SK-N-SH (cell line): ENCODE measurements at regions not wholly inside any gene's neighbourhood (a gene's known extent, or its start where the extent isn't known, plus 50 kb on each side); places are given as distances from the start of the nearest gene placed in this dataset.

ENCODE experiments used
- CTCF ChIA-PET: fragments of 300-600, 350-600 bp; formaldehyde crosslinking; extraction: SDS; loops from one replicate; lab custom pipeline; 2021; lab: Yijun Ruan, JAX
- POLR2A ChIA-PET: fragments of 350-600 bp; sonication (Branson Sonifier 250); formaldehyde crosslinking; extraction: SDS; loops from one replicate; lab custom pipeline; 2020; ENCODE audit warnings: antibody characterized with exemption, inconsistent platforms; lab: Yijun Ruan, JAX
- DNase-seq: peaks from one replicate; pipeline ENCODE4 v3.0.0; 2012
- H2AFZ ChIP-seq: fragments of 200-600 bp; sonication (generic); 2 replicates; pipeline ENCODE4 v1.8.1; 2016; ENCODE audit warnings: antibody characterized with exemption, mild to moderate bottlenecking, low read depth
- H3F3A ChIP-seq: fragments of 200-600 bp; sonication (generic); replicated peaks from 2 replicates; pipeline ENCODE3; 2016; ENCODE audit warnings: antibody characterized with exemption, mild to moderate bottlenecking; ENCODE audit not compliant: insufficient read depth
- H3K27ac ChIP-seq, 2 experiments: fragments of 200-500 bp in 1 of 2; fragments of 200-600 bp in 1 of 2; sonication (Bioruptor generic) in 1 of 2; sonication (generic), shearing (Covaris generic) in 1 of 2; 2 replicates each; pipeline versions ENCODE4 v1.5.1 to v1.6.1; 2014 to 2016; ENCODE audit warnings: low read depth in 2 of 2, inconsistent platforms in 1 of 2, low read length in 1 of 2, mild to moderate bottlenecking in 1 of 2, mixed read lengths in 1 of 2
- H3K27me3 ChIP-seq: fragments of 200-600 bp; sonication (generic), shearing (Covaris generic); 2 replicates; pipeline ENCODE4 v1.6.1; 2016; ENCODE audit warnings: mixed run types; ENCODE audit not compliant: insufficient read depth
- H3K36me3 ChIP-seq, 2 experiments: fragments of 200-500 bp in 1 of 2; fragments of 200-600 bp in 1 of 2; sonication (Bioruptor generic) in 1 of 2; sonication (generic) in 1 of 2; replicated peaks in 1 of 2; 2 replicates each; pipeline versions ENCODE3 to v1.5.1; 2014 to 2016; ENCODE audit warnings: low read length in 1 of 2, mild to moderate bottlenecking in 1 of 2; ENCODE audit not compliant: insufficient read depth in 2 of 2, control insufficient read depth in 1 of 2
- H3K4me1 ChIP-seq, 2 experiments: fragments of 200-500 bp in 1 of 2; fragments of 200-600 bp in 1 of 2; sonication (Bioruptor generic) in 1 of 2; sonication (generic), shearing (Covaris generic) in 1 of 2; 2 replicates each; pipeline versions ENCODE4 v1.5.1 to v1.6.1; 2014 to 2016; ENCODE audit warnings: low read depth in 1 of 2, low read length in 1 of 2, mixed run types in 1 of 2; ENCODE audit not compliant: insufficient read depth in 2 of 2, control insufficient read depth in 1 of 2
- H3K4me2 ChIP-seq: fragments of 200-600 bp; sonication (generic), shearing (Covaris generic); 2 replicates; pipeline ENCODE4 v1.6.1; 2017; ENCODE audit warnings: mixed run types
- H3K4me3 ChIP-seq, 2 experiments: fragments of 200-500 bp in 1 of 2; fragments of 200-600 bp in 1 of 2; sonication (Bioruptor generic) in 1 of 2; sonication (generic), shearing (Covaris generic) in 1 of 2; 2 replicates each; pipeline versions ENCODE4 v1.5.1 to v1.8.1; 2014 to 2016; ENCODE audit warnings: low read depth in 2 of 2, inconsistent platforms in 1 of 2, low read length in 1 of 2, mild to moderate bottlenecking in 1 of 2, mixed read lengths in 1 of 2, moderate library complexity in 1 of 2
- H3K79me2 ChIP-seq: fragments of 200-600 bp; sonication (generic); 2 replicates; pipeline ENCODE4 v1.8.1; 2017; ENCODE audit warnings: mild to moderate bottlenecking; ENCODE audit not compliant: insufficient read depth
- H3K9ac ChIP-seq: fragments of 200-600 bp; sonication (generic); 2 replicates; pipeline ENCODE4 v1.6.1; 2017; ENCODE audit warnings: mixed run types
- H3K9me2 ChIP-seq: fragments of 200-600 bp; sonication (generic); 2 replicates; pipeline ENCODE4 v1.6.1; 2017; ENCODE audit warnings: mixed run types
- H3K9me3 ChIP-seq: fragments of 200-600 bp; sonication (generic); 2 replicates; pipeline ENCODE4 v1.6.1; 2017; ENCODE audit warnings: mixed run types, mild to moderate bottlenecking, moderate library complexity
- H4K20me1 ChIP-seq: fragments of 200-600 bp; sonication (generic); 2 replicates; pipeline ENCODE4 v1.6.1; 2017; ENCODE audit warnings: mild to moderate bottlenecking, mixed run types; ENCODE audit not compliant: insufficient read depth
- EP300 ChIP-seq, 2 experiments: IDR thresholded peaks; 2 replicates each; pipeline versions ENCODE4 v1.4.0 to v1.6.1; 2012; ENCODE audit warnings: borderline replicate concordance in 1 of 2, low read depth in 1 of 2, low read length in 1 of 2
- EZH2phosphoT487 ChIP-seq: fragments of 200-600 bp; sonication (generic); IDR thresholded peaks from 2 replicates; pipeline ENCODE4 v1.6.1; 2017; ENCODE audit warnings: low read depth, mixed run types, mild to moderate bottlenecking, antibody characterized with exemption, moderate library complexity, borderline replicate concordance
- FOSL2 ChIP-seq: IDR thresholded peaks from 2 replicates; pipeline ENCODE4 v1.4.0; 2012; ENCODE audit warnings: low read depth, mild to moderate bottlenecking, moderate library complexity, borderline replicate concordance
- FOXJ3 ChIP-seq: sonication (generic); formaldehyde crosslinking; IDR thresholded peaks from 2 replicates; pipeline ENCODE4 v1.5.1; 2020; ENCODE audit warnings: mild to moderate bottlenecking, missing genetic modification reagents
- JUND ChIP-seq: IDR thresholded peaks from 2 replicates; pipeline ENCODE4 v1.4.0; 2012
- MXI1 ChIP-seq: IDR thresholded peaks from 2 replicates; pipeline ENCODE4 v1.6.1; 2012; ENCODE audit warnings: mild to moderate bottlenecking, low read depth, low read length, improper control_type of control experiment
- NFIC ChIP-seq: IDR thresholded peaks from 2 replicates; pipeline ENCODE4 v1.4.0; 2012; ENCODE audit warnings: borderline replicate concordance
- POLR2AphosphoS5 ChIP-seq: IDR thresholded peaks from 2 replicates; pipeline ENCODE4 v1.6.1; 2012; ENCODE audit warnings: low read depth, low read length
- RXRA ChIP-seq: IDR thresholded peaks from 2 replicates; pipeline ENCODE4 v1.4.0; 2012; ENCODE audit warnings: low read depth, mild to moderate bottlenecking, borderline replicate concordance
- TAF1 ChIP-seq: IDR thresholded peaks from 2 replicates; pipeline ENCODE4 v1.6.1; 2012; ENCODE audit warnings: low read depth, mild to moderate bottlenecking, low read length, moderate library complexity, borderline replicate concordance
- TCF12 ChIP-seq: IDR thresholded peaks from 2 replicates; pipeline ENCODE4 v1.4.0; 2012
- TEAD4 ChIP-seq: IDR thresholded peaks from 2 replicates; pipeline ENCODE4 v1.4.0; 2012; ENCODE audit warnings: mild to moderate bottlenecking, borderline replicate concordance; ENCODE audit not compliant: insufficient read depth
- YY1 ChIP-seq: IDR thresholded peaks from 2 replicates; pipeline ENCODE4 v1.4.0; 2012; ENCODE audit warnings: low read depth, mild to moderate bottlenecking
- WGBS: methylation state at CpG from one replicate; pipeline ENCODE4 v1.1.6; 2017; ENCODE audit warnings: low lambda C conversion rate; 5-methylcytosine and 5-hydroxymethylcytosine counted together
- TF ChIP-seq, protein P1 (sequence below): fragments of 150-350 bp; IDR thresholded peaks from 2 replicates; pipeline ENCODE4 v1.6.1; 2016; ENCODE audit warnings: mild to moderate bottlenecking, low read depth, low read length
- TF ChIP-seq, protein P2 (sequence below): IDR thresholded peaks from 2 replicates; pipeline ENCODE4 v1.6.1; 2012; ENCODE audit warnings: mild to moderate bottlenecking, low read depth, low read length, moderate library complexity
- TF ChIP-seq, protein P3 (sequence below): IDR thresholded peaks from 2 replicates; pipeline ENCODE4 v1.4.0; 2012; ENCODE audit warnings: low read depth
- TF ChIP-seq, protein P4 (sequence below): IDR thresholded peaks from 2 replicates; pipeline ENCODE4 v1.4.0; 2012; ENCODE audit warnings: low read depth, borderline replicate concordance
- TF ChIP-seq, protein P5 (sequence below): fragments of 150-350 bp; IDR thresholded peaks from 2 replicates; pipeline ENCODE4 v1.6.1; 2017; ENCODE audit warnings: antibody characterized with exemption, low read length, low read depth, borderline replicate concordance

DNA sequence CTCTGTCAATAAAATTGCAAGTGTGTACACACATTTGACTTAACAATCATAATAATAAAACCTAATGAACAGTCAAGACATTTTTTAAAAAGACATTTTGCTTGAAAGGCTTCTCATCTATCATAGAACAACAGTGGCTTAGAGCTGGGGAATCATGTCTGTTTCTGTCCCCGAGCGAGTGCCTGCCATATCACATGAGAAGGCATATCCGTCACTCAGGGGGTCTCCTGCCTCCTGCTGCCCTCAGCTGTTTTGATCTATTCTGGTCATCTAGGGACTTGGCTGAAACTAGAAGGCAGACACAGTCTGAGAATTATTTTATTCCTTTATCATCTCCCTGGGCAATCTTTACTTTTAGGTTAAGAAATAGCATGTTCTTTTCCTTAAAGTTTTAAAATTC, 278.7 kb upstream of the KLF6 start:
- H3F3A ChIP-seq = peaks cover 5% of the 10 kb centered on the region
- no peak for DNase-seq
- no peak overlapping the region for H3K4me2 ChIP-seq
- POLR2A ChIA-PET = no interaction called here
- WGBS = 100% methylated on average over 3 of the region's 3 CpGs
- peaks cover 6 to 14% of the 10 kb centered on the region in 2 experiments; a peak in 2 of 4 replicates for H3K4me1 ChIP-seq
- H3K9me2 ChIP-seq = no peaks in the 10 kb centered on the region
- H3K4me3 ChIP-seq = no peak overlapping the region
- no peaks in the 10 kb centered on the region for H4K20me1 ChIP-seq
- H2AFZ ChIP-seq = no peak overlapping the region
- no peaks in the 10 kb centered on the region for H3K36me3 ChIP-seq
- no peaks in the 10 kb centered on the region for H3K9me3 ChIP-seq
- TF ChIP-seq, protein P1, sequence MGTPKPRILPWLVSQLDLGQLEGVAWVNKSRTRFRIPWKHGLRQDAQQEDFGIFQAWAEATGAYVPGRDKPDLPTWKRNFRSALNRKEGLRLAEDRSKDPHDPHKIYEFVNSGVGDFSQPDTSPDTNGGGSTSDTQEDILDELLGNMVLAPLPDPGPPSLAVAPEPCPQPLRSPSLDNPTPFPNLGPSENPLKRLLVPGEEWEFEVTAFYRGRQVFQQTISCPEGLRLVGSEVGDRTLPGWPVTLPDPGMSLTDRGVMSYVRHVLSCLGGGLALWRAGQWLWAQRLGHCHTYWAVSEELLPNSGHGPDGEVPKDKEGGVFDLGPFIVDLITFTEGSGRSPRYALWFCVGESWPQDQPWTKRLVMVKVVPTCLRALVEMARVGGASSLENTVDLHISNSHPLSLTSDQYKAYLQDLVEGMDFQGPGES = no peak
- TF ChIP-seq, protein P2, sequence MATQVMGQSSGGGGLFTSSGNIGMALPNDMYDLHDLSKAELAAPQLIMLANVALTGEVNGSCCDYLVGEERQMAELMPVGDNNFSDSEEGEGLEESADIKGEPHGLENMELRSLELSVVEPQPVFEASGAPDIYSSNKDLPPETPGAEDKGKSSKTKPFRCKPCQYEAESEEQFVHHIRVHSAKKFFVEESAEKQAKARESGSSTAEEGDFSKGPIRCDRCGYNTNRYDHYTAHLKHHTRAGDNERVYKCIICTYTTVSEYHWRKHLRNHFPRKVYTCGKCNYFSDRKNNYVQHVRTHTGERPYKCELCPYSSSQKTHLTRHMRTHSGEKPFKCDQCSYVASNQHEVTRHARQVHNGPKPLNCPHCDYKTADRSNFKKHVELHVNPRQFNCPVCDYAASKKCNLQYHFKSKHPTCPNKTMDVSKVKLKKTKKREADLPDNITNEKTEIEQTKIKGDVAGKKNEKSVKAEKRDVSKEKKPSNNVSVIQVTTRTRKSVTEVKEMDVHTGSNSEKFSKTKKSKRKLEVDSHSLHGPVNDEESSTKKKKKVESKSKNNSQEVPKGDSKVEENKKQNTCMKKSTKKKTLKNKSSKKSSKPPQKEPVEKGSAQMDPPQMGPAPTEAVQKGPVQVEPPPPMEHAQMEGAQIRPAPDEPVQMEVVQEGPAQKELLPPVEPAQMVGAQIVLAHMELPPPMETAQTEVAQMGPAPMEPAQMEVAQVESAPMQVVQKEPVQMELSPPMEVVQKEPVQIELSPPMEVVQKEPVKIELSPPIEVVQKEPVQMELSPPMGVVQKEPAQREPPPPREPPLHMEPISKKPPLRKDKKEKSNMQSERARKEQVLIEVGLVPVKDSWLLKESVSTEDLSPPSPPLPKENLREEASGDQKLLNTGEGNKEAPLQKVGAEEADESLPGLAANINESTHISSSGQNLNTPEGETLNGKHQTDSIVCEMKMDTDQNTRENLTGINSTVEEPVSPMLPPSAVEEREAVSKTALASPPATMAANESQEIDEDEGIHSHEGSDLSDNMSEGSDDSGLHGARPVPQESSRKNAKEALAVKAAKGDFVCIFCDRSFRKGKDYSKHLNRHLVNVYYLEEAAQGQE = no peak
- TF ChIP-seq EP300 (IDR thresholded peaks at IDR 0.05; ENCODE audit: borderline replicate concordance in 1 of 2, low read depth in 1 of 2, low read length in 1 of 2) = no peak
- TF ChIP-seq, all 33 proteins: peak for 0
- Histone ChIP-seq H3K27me3 (no peaks in the 10 kb centered on the region), H3K9ac (no peak overlapping the region), H3K79me2 (no peaks in the 10 kb centered on the region), H3K27ac (no peak overlapping the region)
- CTCF ChIA-PET = no interaction called here

DNA sequence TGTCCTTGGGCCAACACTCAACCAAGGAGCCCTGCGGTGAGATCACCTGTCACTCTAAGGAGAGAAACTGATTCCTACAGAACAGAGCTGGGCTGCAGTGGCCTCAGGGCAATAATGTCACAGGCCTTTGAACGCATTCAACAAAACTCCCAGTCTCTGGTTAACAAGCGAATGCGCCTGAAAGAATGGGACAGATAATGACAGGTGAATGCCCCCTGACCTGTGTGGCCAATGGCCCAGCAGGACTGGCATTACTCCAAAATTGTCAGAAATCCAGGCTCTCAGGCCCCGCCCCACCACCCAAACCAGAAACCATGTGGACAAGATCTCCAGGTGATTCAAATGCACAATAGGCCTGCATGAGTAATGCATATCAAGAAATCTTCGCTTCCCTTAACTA, 277.7 kb upstream of the KLF6 start:
- no peak overlapping the region for H3K9ac ChIP-seq
- H3K79me2 ChIP-seq = no peaks in the 10 kb centered on the region
- POLR2A ChIA-PET = no interaction called here
- H4K20me1 ChIP-seq = no peaks in the 10 kb centered on the region
- H3K27ac ChIP-seq = no peak overlapping the region
- H3F3A ChIP-seq = peaks cover 1% of the 10 kb centered on the region
- no peak overlapping the region for H2AFZ ChIP-seq
- no peak overlapping the region for H3K4me2 ChIP-seq
- CTCF ChIA-PET = interaction anchor here (1.2 kb wide), 1 partner anchor 8 kb away, joined by 3 read pairs; no protein-coding TSS in a partner anchor
- H3K9me2 ChIP-seq = no peaks in the 10 kb centered on the region
- no peaks in the 10 kb centered on the region for H3K9me3 ChIP-seq
- no peak for DNase-seq
- peaks cover 6 to 8% of the 10 kb centered on the region in 2 experiments; a peak in 2 of 4 replicates for H3K4me1 ChIP-seq
- H3K4me3 ChIP-seq = no peak overlapping the region
- WGBS = 98% methylated on average over 6 of the region's 6 CpGs
- no peaks in the 10 kb centered on the region for H3K27me3 ChIP-seq
- no peaks in the 10 kb centered on the region for H3K36me3 ChIP-seq
- TF ChIP-seq, protein P3, sequence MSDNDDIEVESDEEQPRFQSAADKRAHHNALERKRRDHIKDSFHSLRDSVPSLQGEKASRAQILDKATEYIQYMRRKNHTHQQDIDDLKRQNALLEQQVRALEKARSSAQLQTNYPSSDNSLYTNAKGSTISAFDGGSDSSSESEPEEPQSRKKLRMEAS = no peak
- TF ChIP-seq JUND (no peak), POLR2AphosphoS5 (no peak), RXRA (no peak), YY1 (no peak), MXI1 (no peak), TAF1 (no peak), NFIC (no peak), TCF12 (no peak), EP300 (IDR thresholded peaks at IDR 0.05; ENCODE audit: borderline replicate concordance in 1 of 2, low read depth in 1 of 2, low read length in 1 of 2) (no peak), FOXJ3 (CRISPR knock-in tag) (no peak), EZH2phosphoT487 (no peak), TEAD4 (no peak), FOSL2 (no peak)
- TF ChIP-seq, protein P1 = no peak
- TF ChIP-seq, protein P4, sequence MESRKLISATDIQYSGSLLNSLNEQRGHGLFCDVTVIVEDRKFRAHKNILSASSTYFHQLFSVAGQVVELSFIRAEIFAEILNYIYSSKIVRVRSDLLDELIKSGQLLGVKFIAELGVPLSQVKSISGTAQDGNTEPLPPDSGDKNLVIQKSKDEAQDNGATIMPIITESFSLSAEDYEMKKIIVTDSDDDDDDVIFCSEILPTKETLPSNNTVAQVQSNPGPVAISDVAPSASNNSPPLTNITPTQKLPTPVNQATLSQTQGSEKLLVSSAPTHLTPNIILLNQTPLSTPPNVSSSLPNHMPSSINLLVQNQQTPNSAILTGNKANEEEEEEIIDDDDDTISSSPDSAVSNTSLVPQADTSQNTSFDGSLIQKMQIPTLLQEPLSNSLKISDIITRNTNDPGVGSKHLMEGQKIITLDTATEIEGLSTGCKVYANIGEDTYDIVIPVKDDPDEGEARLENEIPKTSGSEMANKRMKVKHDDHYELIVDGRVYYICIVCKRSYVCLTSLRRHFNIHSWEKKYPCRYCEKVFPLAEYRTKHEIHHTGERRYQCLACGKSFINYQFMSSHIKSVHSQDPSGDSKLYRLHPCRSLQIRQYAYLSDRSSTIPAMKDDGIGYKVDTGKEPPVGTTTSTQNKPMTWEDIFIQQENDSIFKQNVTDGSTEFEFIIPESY = no peak
- TF ChIP-seq, protein P5, sequence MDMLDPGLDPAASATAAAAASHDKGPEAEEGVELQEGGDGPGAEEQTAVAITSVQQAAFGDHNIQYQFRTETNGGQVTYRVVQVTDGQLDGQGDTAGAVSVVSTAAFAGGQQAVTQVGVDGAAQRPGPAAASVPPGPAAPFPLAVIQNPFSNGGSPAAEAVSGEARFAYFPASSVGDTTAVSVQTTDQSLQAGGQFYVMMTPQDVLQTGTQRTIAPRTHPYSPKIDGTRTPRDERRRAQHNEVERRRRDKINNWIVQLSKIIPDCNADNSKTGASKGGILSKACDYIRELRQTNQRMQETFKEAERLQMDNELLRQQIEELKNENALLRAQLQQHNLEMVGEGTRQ = no peak
